H9 (cell line): ENCODE measurements at regions not wholly inside any gene's neighbourhood (a gene's known extent, or its start where the extent isn't known, plus 50 kb on each side); places are given as distances from the start of the nearest gene placed in this dataset.

ENCODE experiments used
- DNase-seq: peaks from one replicate; pipeline ENCODE4 v3.0.0-alpha.2; 2017
- H2AFZ ChIP-seq: one replicate; pipeline ENCODE4 v1.6.1; 2013; ENCODE audit warnings: mild to moderate bottlenecking, low read length, control low read depth, moderate library complexity
- H2AK5ac ChIP-seq: 2 replicates; pipeline ENCODE4 v1.6.1; 2013; ENCODE audit warnings: low read length, control low read depth, mixed read lengths; ENCODE audit not compliant: insufficient read length
- H2BK120ac ChIP-seq: one replicate; pipeline ENCODE4 v1.6.1; 2013; ENCODE audit warnings: low read depth, mild to moderate bottlenecking, low read length, control low read depth, inconsistent platforms; ENCODE audit not compliant: poor library complexity, severe bottlenecking
- H2BK12ac ChIP-seq: 2 replicates; pipeline ENCODE4 v1.6.1; 2013; ENCODE audit warnings: low read length, control low read depth, mixed read lengths, low read depth; ENCODE audit not compliant: insufficient read length
- H2BK15ac ChIP-seq: 2 replicates; pipeline ENCODE4 v1.6.1; 2013; ENCODE audit warnings: low read depth, low read length, control low read depth
- H2BK20ac ChIP-seq: one replicate; pipeline ENCODE4 v1.6.1; 2013; ENCODE audit warnings: low read depth, mild to moderate bottlenecking, low read length, control low read depth, inconsistent platforms; ENCODE audit not compliant: poor library complexity, severe bottlenecking
- H2BK5ac ChIP-seq: 2 replicates; pipeline ENCODE4 v1.6.1; 2013; ENCODE audit warnings: low read length, control low read depth, mixed read lengths; ENCODE audit not compliant: insufficient read length
- H3K14ac ChIP-seq: 2 replicates; pipeline ENCODE4 v1.6.1; 2013; ENCODE audit warnings: low read length, control low read depth; ENCODE audit not compliant: insufficient read depth
- H3K18ac ChIP-seq: 2 replicates; pipeline ENCODE4 v1.6.1; 2013; ENCODE audit warnings: low read depth, mild to moderate bottlenecking, mixed read lengths, low read length, control low read depth; ENCODE audit not compliant: insufficient read length
- H3K23ac ChIP-seq: 2 replicates; pipeline ENCODE4 v1.6.1; 2013; ENCODE audit warnings: low read length, control low read depth, mixed read lengths, low read depth; ENCODE audit not compliant: insufficient read length
- H3K23me2 ChIP-seq: 2 replicates; pipeline ENCODE4 v1.6.1; 2013; ENCODE audit warnings: low read depth, mild to moderate bottlenecking, mixed read lengths, low read length, control low read depth; ENCODE audit not compliant: insufficient read length, poor library complexity, severe bottlenecking
- H3K27ac ChIP-seq: 2 replicates; pipeline ENCODE4 v1.5.1; 2013; ENCODE audit warnings: low read length, control low read depth, mixed read lengths, low read depth; ENCODE audit not compliant: insufficient read length
- H3K27me3 ChIP-seq: 2 replicates; pipeline ENCODE4 v1.6.1; 2013; ENCODE audit warnings: low read length, control low read depth, inconsistent platforms; ENCODE audit not compliant: insufficient read depth
- H3K4ac ChIP-seq: 2 replicates; pipeline ENCODE4 v1.6.1; 2013; ENCODE audit warnings: low read depth, mild to moderate bottlenecking, control low read depth, inconsistent platforms, low read length, moderate library complexity
- H3K4me1 ChIP-seq: 2 replicates; pipeline ENCODE4 v1.6.1; 2013; ENCODE audit warnings: low read length, control low read depth, inconsistent platforms; ENCODE audit not compliant: insufficient read depth
- H3K4me2 ChIP-seq: 2 replicates; pipeline ENCODE4 v1.6.1; 2013; ENCODE audit warnings: low read length, control low read depth, mixed read lengths; ENCODE audit not compliant: insufficient read length, insufficient read depth
- H3K56ac ChIP-seq: 2 replicates; pipeline ENCODE4 v1.6.1; 2013; ENCODE audit warnings: low read depth, mild to moderate bottlenecking, mixed read lengths, low read length, control low read depth; ENCODE audit not compliant: insufficient read length
- H3K79me1 ChIP-seq: 2 replicates; pipeline ENCODE4 v1.6.1; 2013; ENCODE audit warnings: low read depth, mild to moderate bottlenecking, moderate library complexity, low read length, control low read depth, inconsistent platforms; ENCODE audit not compliant: insufficient read depth, poor library complexity, severe bottlenecking
- H3K79me2 ChIP-seq: 2 replicates; pipeline ENCODE4 v1.6.1; 2013; ENCODE audit warnings: low read length, control low read depth, inconsistent platforms; ENCODE audit not compliant: insufficient read depth
- H3K9ac ChIP-seq: 2 replicates; pipeline ENCODE4 v1.6.1; 2013; ENCODE audit warnings: low read length, control low read depth, mixed read lengths; ENCODE audit not compliant: insufficient read length; ENCODE audit errors: extremely low read depth
- H3K9me3 ChIP-seq: one replicate; pipeline ENCODE4 v1.6.1; 2013; ENCODE audit warnings: low read depth, low read length, inconsistent platforms; ENCODE audit not compliant: control insufficient read depth
- H3T11ph ChIP-seq: one replicate; pipeline ENCODE4 v1.6.1; 2013; ENCODE audit warnings: mild to moderate bottlenecking, low read length, control low read depth, inconsistent platforms
- H4K20me1 ChIP-seq: one replicate; pipeline ENCODE4 v1.6.1; 2013; ENCODE audit not compliant: control insufficient read depth, insufficient read length, insufficient read depth
- H4K5ac ChIP-seq: 2 replicates; pipeline ENCODE4 v1.6.1; 2013; ENCODE audit warnings: low read depth, mild to moderate bottlenecking, mixed read lengths, low read length, control low read depth; ENCODE audit not compliant: insufficient read length
- H4K8ac ChIP-seq: replicated peaks from 2 replicates; pipeline ENCODE4 v1.6.1; 2013; ENCODE audit warnings: low read length, control low read depth, mixed read lengths, low read depth; ENCODE audit not compliant: insufficient read length
- H4K91ac ChIP-seq: 2 replicates; pipeline ENCODE4 v1.6.1; 2013; ENCODE audit warnings: low read depth, mild to moderate bottlenecking, moderate library complexity, mixed read lengths, low read length, control low read depth; ENCODE audit not compliant: insufficient read length
- H3K27ac Mint-ChIP-seq, 3 experiments: 2 replicates in 2 of 3; 3 replicates in 1 of 3; pipeline ENCODE4 v1.8.0; 2020 to 2021; ENCODE audit warnings: mixed read lengths in 3 of 3, mild to moderate bottlenecking in 1 of 3, moderate library complexity in 1 of 3
- H3K27me3 Mint-ChIP-seq: 2 replicates; pipeline ENCODE4 v1.8.0; 2021; ENCODE audit warnings: low read depth, mild to moderate bottlenecking, moderate library complexity, mixed read lengths
- H3K36me3 Mint-ChIP-seq, 3 experiments: 2 replicates in 2 of 3; 3 replicates in 1 of 3; pipeline ENCODE4 v1.8.0; 2020 to 2021; ENCODE audit warnings: low read depth in 3 of 3, mixed read lengths in 3 of 3; ENCODE audit not compliant: insufficient read depth in 1 of 3
- H3K4me1 Mint-ChIP-seq, 2 experiments: 2 replicates each; pipeline ENCODE4 v1.8.0; 2020; ENCODE audit warnings: mixed read lengths in 2 of 2
- H3K4me3 Mint-ChIP-seq, 2 experiments: 2 replicates in 1 of 2; 3 replicates in 1 of 2; pipeline ENCODE4 v1.8.0; 2020 to 2021; ENCODE audit warnings: mild to moderate bottlenecking in 2 of 2, mixed read lengths in 2 of 2, moderate library complexity in 1 of 2
- H3K9me3 Mint-ChIP-seq, 2 experiments: 2 replicates in 1 of 2; 3 replicates in 1 of 2; pipeline ENCODE4 v1.8.0; 2020; ENCODE audit warnings: mild to moderate bottlenecking in 2 of 2, mixed read lengths in 2 of 2, moderate library complexity in 1 of 2
- CTCF ChIP-seq: fragments of 200-600 bp; sonication (generic); conservative IDR thresholded peaks from 3 replicates; pipeline ENCODE4 v1.8.0; 2021; ENCODE audit warnings: antibody characterized with exemption, mild to moderate bottlenecking
- WGBS: extraction: QIAGEN DNeasy Blood & Tissue Kit; methylation state at CpG from one replicate; pipeline ENCODE4 v1.1.7; 2013; ENCODE audit warnings: missing lambda C conversion rate, low lambda C conversion rate, mixed read lengths; ENCODE audit not compliant: insufficient read length; ENCODE audit errors: extremely low coverage; 5-methylcytosine and 5-hydroxymethylcytosine counted together

- no peaks in the 10 kb centered on the region for H4K20me1 ChIP-seq
- no peaks in the 10 kb centered on the region for H3K23me2 ChIP-seq
- WGBS: no CpG with 5 or more reads among the region's 3 CpGs
- H3K4ac ChIP-seq: no peak overlapping the region
- Mint-ChIP-seq H3K4me3 (no peak overlapping the region), H3K4me1 (no peaks in the 10 kb centered on the region), H3K27ac (no peak overlapping the region), H3K27me3 (no peaks in the 10 kb centered on the region), H3K36me3 (no peaks in the 10 kb centered on the region), H3K9me3 (no peaks in the 10 kb centered on the region; a peak in 1 of 5 replicates)
- no peak overlapping the region for H3K56ac ChIP-seq
- H3K14ac ChIP-seq: no peak overlapping the region
- DNase-seq: no peak
- no peak overlapping the region for H4K8ac ChIP-seq
- H3K79me2 ChIP-seq: no peaks in the 10 kb centered on the region
- no peak overlapping the region for H2BK12ac ChIP-seq
- no peak overlapping the region for H2BK5ac ChIP-seq
- H3K27me3 ChIP-seq: no peaks in the 10 kb centered on the region
- H3K27ac ChIP-seq: no peak overlapping the region
- H2BK15ac ChIP-seq: no peak overlapping the region
- no peak overlapping the region for H2BK20ac ChIP-seq
- no peak overlapping the region for H3T11ph ChIP-seq
- H3K9me3 ChIP-seq: no peaks in the 10 kb centered on the region
- H3K18ac ChIP-seq: no peak overlapping the region
- H4K5ac ChIP-seq: no peak overlapping the region
- no peak overlapping the region for H2AK5ac ChIP-seq
- H3K79me1 ChIP-seq: no peaks in the 10 kb centered on the region
- H2AFZ ChIP-seq: no peak overlapping the region
- H2BK120ac ChIP-seq: no peak overlapping the region
- no peak overlapping the region for H3K9ac ChIP-seq
- H3K4me2 ChIP-seq: no peak overlapping the region
- TF ChIP-seq CTCF: no peak
- no peak overlapping the region for H3K23ac ChIP-seq
- H3K4me1 ChIP-seq: no peaks in the 10 kb centered on the region
- no peak overlapping the region for H4K91ac ChIP-seq
Measured at GRCh38 chr1:73804935-73805334, 393.0 kb downstream of the LRRIQ3 start.
